Suppressor macrophage (primary cell): ENCODE measurements at regions not wholly inside any gene's neighbourhood (a gene's known extent, or its start where the extent isn't known, plus 50 kb on each side); places are given as distances from the start of the nearest gene placed in this dataset.

Source experiments
- DNase-seq, 4 experiments: peaks; one replicate each; pipeline ENCODE4 v3.0.0-alpha.2; 2020 to 2022

DNA sequence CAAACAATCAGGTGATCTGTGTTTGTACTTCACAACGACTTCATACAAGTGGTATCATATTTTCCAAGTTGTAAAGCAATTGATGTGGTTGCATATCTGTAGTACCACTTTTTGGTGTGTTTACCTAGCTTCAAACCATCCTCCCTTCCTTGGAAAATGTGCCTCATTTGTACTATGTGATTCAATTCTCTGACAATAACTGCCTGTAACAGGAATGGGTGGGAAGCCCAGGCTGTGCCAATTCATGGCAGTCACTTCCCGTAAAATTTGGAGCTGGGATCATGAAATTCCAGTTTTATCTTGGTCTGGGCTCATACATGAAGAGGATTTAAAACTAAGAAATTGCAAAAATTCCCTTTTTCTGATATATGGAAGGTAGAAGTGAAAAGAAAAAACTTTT lies 250.1 kb downstream of the DIO2 start:
- no peak for DNase-seq

DNA sequence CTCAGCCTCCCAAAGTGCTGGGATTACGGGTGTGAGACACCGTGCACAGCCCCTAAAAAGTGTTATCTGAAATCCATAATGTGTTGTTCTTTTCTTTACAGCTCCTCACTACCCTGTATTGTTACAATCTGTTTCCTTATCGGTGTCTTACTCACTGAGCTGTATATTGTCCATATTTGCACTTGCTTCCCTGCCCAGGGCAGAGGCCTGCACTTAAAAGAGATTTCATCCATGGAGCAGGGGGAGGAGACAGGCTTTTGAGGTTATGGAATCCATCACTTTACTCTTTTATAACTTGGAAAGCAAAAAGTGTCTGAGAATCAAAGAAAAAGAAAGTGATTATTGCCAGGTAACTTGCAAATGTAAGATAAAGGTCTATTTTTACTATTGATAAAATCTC lies 251.0 kb downstream of the DIO2 start:
- no peak for DNase-seq

DNA sequence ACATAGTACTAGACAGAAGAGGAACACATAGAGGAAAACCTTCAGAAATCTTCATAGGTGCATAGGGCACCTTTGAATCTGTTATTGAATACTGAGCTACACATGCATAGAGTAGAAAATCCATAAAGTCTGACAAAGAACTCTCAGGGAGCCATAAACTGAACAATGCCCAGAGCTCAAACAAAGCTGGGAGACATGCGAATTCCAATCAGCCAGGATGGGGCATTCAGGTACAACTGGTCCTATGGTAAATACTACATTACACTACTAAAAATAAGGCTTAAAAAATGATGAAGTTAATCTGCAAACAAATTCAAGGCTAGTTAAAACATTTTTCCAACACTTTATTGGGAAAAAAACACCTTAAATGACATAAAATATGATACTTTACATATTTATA lies 259.7 kb downstream of the DIO2 start:
- DNase-seq: no peak

DNA sequence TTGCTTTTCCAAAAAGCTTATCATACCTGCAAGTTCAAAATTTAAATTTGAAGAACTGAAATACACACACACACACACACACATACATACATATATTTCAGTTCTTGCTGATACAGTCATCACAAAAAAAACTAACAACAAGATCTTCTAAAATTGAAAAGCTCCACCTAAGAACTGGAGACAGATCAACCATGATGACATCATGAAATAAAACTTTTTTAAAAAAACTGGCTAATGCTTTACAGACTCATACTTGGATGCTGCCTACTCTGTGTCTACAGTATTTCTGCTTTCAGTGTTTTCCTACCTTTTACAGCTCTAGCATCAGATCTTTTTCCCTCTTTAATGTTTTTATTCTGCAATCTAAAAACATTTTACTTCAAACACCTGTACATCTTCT lies 261.4 kb downstream of the DIO2 start:
- DNase-seq: no peak

DNA sequence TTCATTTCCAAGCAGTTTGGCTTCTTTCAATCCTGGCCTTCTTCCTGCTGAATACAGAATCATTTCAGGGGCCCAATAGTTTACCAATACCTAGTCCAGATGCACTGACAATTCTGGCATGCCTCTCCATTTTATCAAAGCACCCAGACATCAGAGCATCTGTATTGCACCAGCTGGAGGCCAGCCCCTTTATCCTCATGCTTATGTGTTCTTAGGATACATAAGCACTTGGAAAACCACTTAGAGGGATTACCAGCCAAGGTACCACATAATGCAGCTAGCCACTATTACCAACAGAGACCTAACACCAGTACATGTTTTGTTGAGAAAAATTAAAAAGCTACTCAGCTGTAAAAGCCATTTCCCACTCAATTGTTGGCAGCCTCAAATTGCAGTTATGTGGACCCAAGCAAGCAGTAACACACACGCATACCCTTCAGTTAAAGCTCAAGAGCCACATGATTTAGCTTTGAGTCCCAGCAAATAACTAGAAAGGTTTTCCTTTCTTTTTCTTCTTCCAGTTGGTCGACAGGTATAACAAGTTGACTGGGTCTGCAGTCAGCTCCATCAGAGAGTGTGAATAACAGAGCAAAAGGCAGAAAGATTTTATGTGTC lies 263.8 kb downstream of the DIO2 start:
- DNase-seq: no peak

DNA sequence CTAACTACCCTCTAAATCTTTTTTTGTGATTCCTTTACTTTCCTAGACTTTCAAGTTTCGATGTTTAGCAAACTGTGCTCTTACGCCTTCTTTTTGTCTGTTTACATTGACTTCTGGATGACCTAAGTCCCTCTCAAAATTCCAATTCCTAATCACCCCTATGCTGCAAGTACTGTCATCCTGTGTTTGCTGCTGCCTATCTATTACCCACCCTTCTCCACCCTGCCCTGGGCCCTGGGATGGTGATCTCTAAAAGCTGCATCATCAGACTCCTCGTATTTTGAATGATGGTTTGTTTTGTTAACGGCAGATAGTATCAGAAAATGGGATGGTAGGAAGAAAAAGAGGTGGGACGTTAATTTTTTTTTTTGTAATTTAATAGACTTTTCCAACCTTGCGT lies 272.1 kb downstream of the DIO2 start:
- DNase-seq: no peak

DNA sequence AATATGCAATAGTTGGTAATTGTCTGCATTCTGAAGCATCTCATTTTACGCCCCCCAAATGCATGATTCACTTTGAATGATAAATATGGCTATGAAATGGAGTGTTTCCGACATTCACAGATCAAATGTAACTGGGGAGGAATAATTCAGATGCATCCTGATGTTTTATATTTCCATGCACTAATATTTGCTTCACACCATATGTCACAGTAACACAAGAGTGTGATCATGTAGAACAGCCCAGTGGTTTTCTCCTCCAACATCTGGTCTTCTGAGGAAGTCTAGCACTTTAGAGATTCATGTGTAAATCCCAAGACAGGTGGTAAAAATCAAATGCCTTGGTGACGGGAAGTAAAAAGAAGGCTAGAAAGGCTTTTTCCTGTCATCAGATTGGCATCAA lies 273.1 kb downstream of the DIO2 start:
- DNase-seq: no peak

DNA sequence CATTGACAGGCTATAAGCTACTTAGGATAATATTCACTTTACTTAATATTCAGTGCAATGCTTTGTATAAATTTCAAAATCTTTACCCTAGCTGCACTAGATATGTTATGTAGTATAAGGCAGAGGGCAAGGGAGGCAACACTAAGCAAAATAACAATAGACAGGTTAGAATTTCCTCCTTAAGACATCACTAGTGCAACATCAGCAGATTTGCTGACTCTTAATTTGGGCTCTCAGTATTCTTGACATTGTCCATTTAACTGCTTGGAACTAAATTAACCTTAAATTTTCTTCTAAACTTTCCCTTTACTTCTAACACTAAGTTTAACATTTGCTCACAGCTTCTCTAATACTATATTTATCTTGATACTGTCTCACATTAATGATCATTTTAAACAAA lies 273.9 kb downstream of the DIO2 start:
- no peak for DNase-seq

DNA sequence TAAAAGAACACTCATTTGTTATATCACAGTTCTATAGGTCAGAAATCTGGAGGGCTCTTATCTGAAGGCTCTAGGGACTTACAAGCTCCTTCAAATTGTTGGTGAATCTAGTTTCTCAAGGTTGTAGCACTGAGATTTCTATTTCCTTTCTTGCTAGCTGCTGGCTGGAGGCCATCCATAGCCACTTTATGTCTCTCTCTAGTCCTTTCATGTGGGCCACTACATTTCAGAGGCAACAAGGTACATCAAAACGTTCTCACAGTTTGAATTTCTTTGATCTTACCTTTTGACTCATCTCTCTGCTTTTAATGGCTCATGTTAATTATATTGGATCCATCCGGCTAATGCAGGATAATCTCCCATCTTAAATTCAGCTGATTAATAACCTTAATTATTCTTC lies 286.8 kb downstream of the DIO2 start:
- DNase-seq: no peak

DNA sequence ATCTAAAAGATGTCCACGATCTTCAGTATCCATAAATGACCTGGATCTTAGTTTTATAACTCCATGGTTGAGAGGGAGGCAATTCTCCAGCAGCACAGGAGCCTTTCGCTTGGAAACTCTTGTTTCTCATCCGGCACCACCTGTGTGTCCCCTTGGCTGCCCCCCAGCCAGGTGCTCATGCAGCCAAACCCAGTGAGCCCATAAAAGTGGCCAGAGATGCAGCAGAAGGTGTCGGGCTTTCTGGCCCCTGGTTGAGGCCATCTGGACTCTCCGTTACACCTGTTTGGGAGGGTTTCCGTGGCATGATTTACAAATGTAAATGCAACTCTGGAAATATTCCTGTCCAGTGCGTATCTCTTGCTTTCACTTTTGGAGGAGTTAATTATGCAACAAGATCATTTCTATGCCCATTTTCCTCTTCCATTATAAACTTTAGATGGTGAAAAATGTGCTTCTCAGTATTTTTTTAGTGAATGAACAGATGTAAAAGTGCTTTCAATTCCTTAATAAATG lies 291.1 kb downstream of the DIO2 start:
- DNase-seq: no peak
